ENCODE measurements at regions not wholly inside any gene's neighbourhood (a gene's known extent, or its start where the extent isn't known, plus 50 kb on each side); places are given as distances from the start of the nearest gene placed in this dataset.

GRCh38 chr22:27113641-27114040 is 456.3 kb downstream of the MIAT start:
- Mint-ChIP-seq H3K36me3 (no peaks in the 10 kb centered on the region), H3K27me3 (peaks cover 7 to 20% of the 10 kb centered on the region in 2 donors), H3K27ac (no peak overlapping the region), H3K4me1 (no peaks in the 10 kb centered on the region), H3K9me3 (peaks cover 4 to 12% of the 10 kb centered on the region in 2 donors), H3K4me3 (no peak overlapping the region)
- ATAC-seq (replicated peaks), result no peak
- no peak for DNase-seq

DNA sequence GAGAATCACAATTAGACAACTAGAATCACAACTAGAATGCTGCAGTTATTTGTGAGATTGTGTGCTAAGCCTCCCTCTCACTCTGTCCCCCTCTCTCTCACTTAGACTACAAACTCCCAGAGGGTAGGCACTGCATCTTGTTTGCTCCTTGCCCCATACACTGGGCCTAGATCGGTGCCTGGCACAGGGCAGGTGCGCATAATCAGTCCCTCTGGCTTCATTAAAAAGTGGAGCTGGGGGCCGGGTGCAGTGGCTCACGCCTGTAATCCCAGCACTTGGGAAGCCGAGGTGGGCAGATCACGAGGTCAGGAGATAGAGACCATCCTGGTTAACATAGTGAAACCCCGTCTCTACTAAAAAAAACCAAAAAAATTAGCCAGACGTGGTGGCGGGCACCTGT is 456.8 kb downstream of the MIAT start:
- H3K9me3 Mint-ChIP-seq, result peaks cover 2 to 9% of the 10 kb centered on the region in 2 donors

DNA sequence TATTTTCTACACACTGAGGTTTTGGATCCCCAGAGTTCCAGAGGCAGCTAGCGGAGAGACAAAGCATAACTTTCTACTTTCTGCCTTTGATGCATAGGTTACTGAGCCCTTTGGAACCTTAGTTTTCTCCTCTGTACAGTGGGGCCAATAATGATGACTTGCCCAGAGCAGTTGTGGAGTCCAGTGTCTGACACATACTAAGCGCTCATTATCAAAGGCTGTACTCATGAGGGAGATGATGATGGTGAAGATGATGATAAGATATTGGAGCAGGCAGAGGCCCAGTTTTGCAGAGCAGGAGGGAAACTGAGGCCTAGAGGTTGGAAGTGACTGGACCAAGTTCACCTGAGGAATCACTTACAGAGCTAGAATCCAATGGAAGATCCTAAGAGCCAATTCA is 458.0 kb downstream of the MIAT start:
- no peaks in the 10 kb centered on the region for H3K36me3 Mint-ChIP-seq
- no peaks in the 10 kb centered on the region for H3K4me1 Mint-ChIP-seq
- H3K9me3 Mint-ChIP-seq, result peaks cover 6 to 7% of the 10 kb centered on the region in 2 donors
- DNase-seq (no peak), ATAC-seq (replicated peaks) (no peak)
- no peak overlapping the region for H3K4me3 Mint-ChIP-seq
- peaks cover 9 to 20% of the 10 kb centered on the region in 2 donors for H3K27me3 Mint-ChIP-seq
- H3K27ac Mint-ChIP-seq, result no peak overlapping the region

More for the DNA sequence above, 456.8 kb downstream of the MIAT start:
- ATAC-seq (replicated peaks) (no peak), DNase-seq (no peak)
- Mint-ChIP-seq H3K36me3 (no peaks in the 10 kb centered on the region), H3K4me1 (no peaks in the 10 kb centered on the region), H3K27me3 (peaks cover 9 to 20% of the 10 kb centered on the region in 2 donors), H3K27ac (no peak overlapping the region), H3K4me3 (no peak overlapping the region)

DNA sequence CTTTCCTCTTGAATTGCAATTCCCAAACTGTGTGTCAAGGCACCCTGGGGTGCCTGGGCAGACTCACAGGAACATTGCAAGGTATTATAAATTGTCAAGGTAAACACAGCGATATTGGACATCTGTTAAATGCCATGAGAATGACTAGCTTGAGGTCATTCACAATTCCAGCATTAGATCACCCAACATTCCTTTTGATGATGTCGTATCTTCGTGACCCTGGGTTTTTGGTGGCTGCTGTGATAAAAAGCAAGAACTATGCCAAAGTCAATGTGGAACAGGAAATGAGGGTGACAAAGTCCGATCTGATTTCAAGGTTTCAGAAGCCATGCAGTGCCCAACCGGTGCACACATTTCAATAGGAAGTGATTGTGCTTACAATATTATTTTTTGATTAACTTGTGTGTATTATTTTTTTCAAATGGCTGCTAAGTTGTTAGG is 458.4 kb downstream of the MIAT start:
- no peaks in the 10 kb centered on the region for H3K36me3 Mint-ChIP-seq
- no peak overlapping the region for H3K27ac Mint-ChIP-seq
- no peaks in the 10 kb centered on the region for H3K4me1 Mint-ChIP-seq
- DNase-seq (no peak), ATAC-seq (replicated peaks) (no peak)
- H3K27me3 Mint-ChIP-seq, result peaks cover 9 to 20% of the 10 kb centered on the region in 2 donors
- peaks cover 6 to 7% of the 10 kb centered on the region in 2 donors for H3K9me3 Mint-ChIP-seq
- no peak overlapping the region for H3K4me3 Mint-ChIP-seq

DNA sequence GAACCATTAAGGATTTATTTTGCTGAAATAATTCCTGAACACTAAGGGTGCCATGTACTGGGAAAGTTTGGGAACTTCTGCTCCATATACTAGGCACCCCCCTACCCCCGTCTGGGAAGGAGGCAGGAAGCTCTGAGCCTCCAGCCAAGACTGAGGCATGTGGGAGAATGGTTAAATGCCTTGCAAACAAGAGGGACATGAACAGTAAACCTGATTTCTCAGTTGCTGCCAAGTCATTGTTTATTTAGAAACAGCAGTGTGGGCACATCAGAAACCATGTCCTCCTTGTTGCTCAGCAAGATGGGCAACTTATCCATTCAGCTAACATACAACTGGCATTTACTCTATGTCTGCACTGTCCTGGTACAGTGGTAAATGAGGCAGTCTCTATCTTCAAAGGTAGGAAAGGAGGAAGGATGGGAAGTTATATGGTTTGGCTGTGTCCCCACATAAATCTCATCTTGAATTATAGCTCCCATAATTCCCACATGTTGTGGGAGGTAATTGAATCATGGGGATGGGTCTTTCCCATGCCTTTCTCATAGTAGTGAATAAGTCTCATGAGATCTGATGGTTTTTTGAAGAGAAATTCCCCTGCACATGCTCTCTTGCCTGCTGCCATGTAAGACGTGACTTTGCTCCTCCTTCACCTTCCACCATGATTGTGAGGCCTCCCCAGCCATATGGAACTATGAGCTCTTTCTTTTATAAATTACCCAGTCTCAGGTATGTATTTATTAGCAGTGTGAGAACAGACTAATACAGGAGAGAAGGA is 459.1 kb downstream of the MIAT start:
- Mint-ChIP-seq H3K27ac (no peak overlapping the region), H3K36me3 (no peaks in the 10 kb centered on the region), H3K9me3 (peaks cover 6 to 11% of the 10 kb centered on the region in 2 donors), H3K4me1 (no peaks in the 10 kb centered on the region), H3K4me3 (no peak overlapping the region), H3K27me3 (peaks cover 13 to 21% of the 10 kb centered on the region in 2 donors)
- ATAC-seq (replicated peaks) (no peak), DNase-seq (no peak)

GRCh38 chr22:27120036-27120435 is 462.6 kb downstream of the MIAT start:
- no peak for ATAC-seq (replicated peaks)
- Mint-ChIP-seq H3K27me3 (peaks cover 20 to 24% of the 10 kb centered on the region in 2 donors), H3K4me3 (no peak overlapping the region), H3K27ac (no peak overlapping the region), H3K36me3 (no peaks in the 10 kb centered on the region), H3K9me3 (peaks cover 6 to 14% of the 10 kb centered on the region in 2 donors), H3K4me1 (peaks cover 4 to 6% of the 10 kb centered on the region in 2 donors)
- no peak for DNase-seq

GRCh38 chr22:27122574-27122973 is 465.2 kb downstream of the MIAT start:
- ATAC-seq (replicated peaks) (no peak), DNase-seq (no peak)
- H3K36me3 Mint-ChIP-seq, result no peaks in the 10 kb centered on the region
- peaks cover 28% of the 10 kb centered on the region in 2 donors for H3K27me3 Mint-ChIP-seq
- H3K9me3 Mint-ChIP-seq, result peaks cover 4 to 7% of the 10 kb centered on the region in 2 donors
- H3K4me1 Mint-ChIP-seq, result peaks cover 4 to 6% of the 10 kb centered on the region in 2 donors
- H3K27ac Mint-ChIP-seq, result no peak overlapping the region
- no peak overlapping the region for H3K4me3 Mint-ChIP-seq

DNA sequence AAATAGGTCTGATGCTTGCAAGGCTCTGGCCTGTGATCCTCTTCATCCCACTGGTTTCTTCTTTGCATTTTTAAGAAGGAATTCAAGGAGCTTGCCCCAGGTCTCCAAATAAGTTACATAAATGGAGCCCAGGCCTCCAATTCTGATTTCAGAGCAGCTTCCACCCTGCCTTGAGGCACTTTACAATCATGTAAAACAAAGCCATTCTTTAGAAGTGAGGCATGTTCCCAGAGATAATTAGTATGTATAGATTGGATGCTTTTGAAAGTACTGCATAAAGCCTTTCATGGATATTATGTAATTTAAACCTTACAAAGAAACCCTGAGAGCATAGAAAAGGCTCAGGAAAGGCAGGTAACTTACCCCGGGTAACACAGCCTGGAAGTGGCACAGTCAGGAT is 466.5 kb downstream of the MIAT start:
- no peak for DNase-seq
- ATAC-seq (replicated peaks), result no peak

DNA sequence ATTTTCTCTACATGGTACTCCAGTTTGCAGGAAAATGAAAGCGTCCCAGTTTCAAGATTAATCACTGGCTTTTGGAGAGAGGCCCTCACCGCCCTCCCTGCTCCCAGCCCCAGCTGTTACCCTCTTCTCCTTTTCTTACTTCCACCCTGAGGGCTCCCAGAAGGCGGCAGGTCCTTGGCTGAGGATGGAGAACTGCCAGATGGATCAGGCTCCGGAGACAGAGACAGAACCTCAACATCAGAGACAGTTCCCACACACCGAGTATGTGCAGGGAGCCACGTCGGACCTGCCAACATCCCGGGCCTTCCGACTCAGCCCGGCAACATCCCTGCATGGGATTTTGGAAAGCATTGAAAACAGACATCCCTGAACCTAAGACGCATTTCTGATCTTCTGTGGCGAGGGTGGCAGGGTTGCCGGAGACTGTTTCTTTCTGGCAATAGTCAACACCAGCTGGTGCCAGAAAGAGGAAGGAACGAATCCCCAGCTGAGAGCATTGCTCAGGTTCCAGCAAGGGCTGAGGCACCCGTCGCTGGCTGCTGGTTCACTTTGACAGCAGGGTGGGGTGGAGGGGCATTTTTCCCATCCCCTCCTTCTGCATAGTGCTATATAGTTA is 467.1 kb downstream of the MIAT start:
- H3K4me3 Mint-ChIP-seq, result no peak overlapping the region
- ATAC-seq (replicated peaks), result peak; percentile 33 to 57
- no peak for DNase-seq
- peaks cover 4 to 6% of the 10 kb centered on the region in 2 donors for H3K4me1 Mint-ChIP-seq
- H3K27me3 Mint-ChIP-seq, result peaks cover 28 to 29% of the 10 kb centered on the region in 2 donors
- H3K9me3 Mint-ChIP-seq, result peaks cover 4 to 7% of the 10 kb centered on the region in 2 donors
- no peak overlapping the region for H3K27ac Mint-ChIP-seq
- H3K36me3 Mint-ChIP-seq, result no peaks in the 10 kb centered on the region

More for the DNA sequence above, 466.5 kb downstream of the MIAT start:
- Mint-ChIP-seq H3K27me3 (peaks cover 25 to 28% of the 10 kb centered on the region in 2 donors), H3K9me3 (peaks cover 4 to 7% of the 10 kb centered on the region in 2 donors), H3K27ac (no peak overlapping the region), H3K4me3 (no peak overlapping the region), H3K4me1 (peaks cover 4 to 6% of the 10 kb centered on the region in 2 donors), H3K36me3 (no peaks in the 10 kb centered on the region)

GRCh38 chr22:27125539-27125938 is 468.2 kb downstream of the MIAT start:
- Mint-ChIP-seq H3K4me3 (no peak overlapping the region), H3K27ac (no peak overlapping the region), H3K27me3 (peaks cover 28 to 29% of the 10 kb centered on the region in 2 donors), H3K9me3 (peaks cover 0 to 7% of the 10 kb centered on the region in 2 donors), H3K36me3 (no peaks in the 10 kb centered on the region), H3K4me1 (peaks cover 4 to 6% of the 10 kb centered on the region in 2 donors)
- no peak for ATAC-seq (replicated peaks)
- no peak for DNase-seq

- Mint-ChIP-seq H3K27me3 (peaks cover 26 to 33% of the 10 kb centered on the region in 2 donors), H3K4me3 (no peak overlapping the region), H3K9me3 (no peaks in the 10 kb centered on the region), H3K27ac (no peak overlapping the region), H3K36me3 (no peaks in the 10 kb centered on the region), H3K4me1 (peaks cover 5 to 6% of the 10 kb centered on the region in 2 donors)
- no peak for DNase-seq
- no peak for ATAC-seq (replicated peaks)
Measured at GRCh38 chr22:27127911-27128310, 470.5 kb downstream of the MIAT start.

- H3K4me1 Mint-ChIP-seq, result peaks cover 6 to 8% of the 10 kb centered on the region in 2 donors
- H3K9me3 Mint-ChIP-seq, result no peaks in the 10 kb centered on the region
- DNase-seq (no peak), ATAC-seq (replicated peaks) (no peak)
- H3K27ac Mint-ChIP-seq, result no peak overlapping the region
- H3K4me3 Mint-ChIP-seq, result no peak overlapping the region
- peaks cover 28 to 35% of the 10 kb centered on the region in 2 donors for H3K27me3 Mint-ChIP-seq
- H3K36me3 Mint-ChIP-seq, result no peaks in the 10 kb centered on the region
Measured at GRCh38 chr22:27128461-27129085, 471.2 kb downstream of the MIAT start.

GRCh38 chr22:27129266-27129665 is 471.9 kb downstream of the MIAT start:
- Mint-ChIP-seq H3K4me1 (peaks cover 6 to 10% of the 10 kb centered on the region in 2 donors), H3K4me3 (no peak overlapping the region), H3K36me3 (no peaks in the 10 kb centered on the region), H3K9me3 (no peaks in the 10 kb centered on the region), H3K27ac (no peak overlapping the region), H3K27me3 (peaks cover 32 to 37% of the 10 kb centered on the region in 2 donors)
- no peak for DNase-seq
- no peak for ATAC-seq (replicated peaks)

DNA sequence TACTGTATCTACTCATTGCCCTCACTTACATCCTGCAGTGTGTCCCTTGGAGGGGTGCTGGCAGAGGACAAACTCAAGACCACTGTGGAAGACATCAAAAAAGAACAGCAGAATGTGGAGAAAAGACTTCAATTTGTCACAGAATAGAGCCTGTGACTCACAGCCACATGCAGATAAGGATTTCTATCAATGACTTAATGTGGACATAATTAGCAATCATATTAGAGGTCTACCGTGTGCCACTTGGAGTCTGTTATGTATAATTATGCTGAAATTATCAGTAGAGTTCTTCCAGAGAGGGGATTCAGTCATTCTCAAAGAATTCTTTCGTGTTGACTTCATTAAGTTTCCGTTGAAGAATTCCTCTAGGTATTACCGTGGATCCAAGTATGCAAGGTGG is 473.5 kb downstream of the MIAT start:
- H3K27me3 Mint-ChIP-seq, result peaks cover 25 to 26% of the 10 kb centered on the region in 2 donors
- H3K4me1 Mint-ChIP-seq, result peaks cover 4 to 11% of the 10 kb centered on the region in 2 donors
- no peaks in the 10 kb centered on the region for H3K36me3 Mint-ChIP-seq
- ATAC-seq (replicated peaks) (no peak), DNase-seq (no peak)
- H3K27ac Mint-ChIP-seq, result no peak overlapping the region
- no peaks in the 10 kb centered on the region for H3K9me3 Mint-ChIP-seq
- no peak overlapping the region for H3K4me3 Mint-ChIP-seq

All from stimulated activated naive B cell treated with anti-CD40 and anti-IgM and Interleukin-4, amounts not matched to agents 10 μg/mL and 1 μg/mL and 100 μg/mL, for 72 hours (primary cell).